Testis (tissue), 2 donors: ENCODE measurements at regions not wholly inside any gene's neighbourhood (a gene's known extent, or its start where the extent isn't known, plus 50 kb on each side); places are given as distances from the start of the nearest gene placed in this dataset.

Experiments used
- CTCF ChIP-seq, 3 experiments: fragments of 450-650 bp in 2 of 3; fragments of 200-600 bp in 1 of 3; sonication (generic) in 1 of 3; IDR thresholded peaks; one replicate each; pipeline ENCODE4 v1.5.1; 2016 to 2019; ENCODE audit warnings: antibody characterized with exemption in 3 of 3, mild to moderate bottlenecking in 2 of 3, moderate library complexity in 1 of 3
- POLR2A ChIP-seq: fragments of 450-650 bp; IDR thresholded peaks from one replicate; pipeline ENCODE4 v1.6.1; 2017; ENCODE audit warnings: antibody characterized with exemption, mild to moderate bottlenecking, moderate library complexity

GRCh38 chr6:23478312-23478711, 647.7 kb upstream of the NRSN1 start:
- TF ChIP-seq CTCF (IDR thresholded peaks at IDR 0.05) (no peak), POLR2A (no peak)
